Tibial nerve (tissue), 4 donors: ENCODE measurements at regions not wholly inside any gene's neighbourhood (a gene's known extent, or its start where the extent isn't known, plus 50 kb on each side); places are given as distances from the start of the nearest gene placed in this dataset.

Experiments used
- DNase-seq, 2 donors: peaks; one replicate each; pipeline ENCODE4 v3.0.0-alpha.2; 2019; ENCODE audit warnings: low spot score in 2 of 2
- H3K27ac ChIP-seq, 4 donors: fragments of 200-600 bp; sonication (generic) in 3 of 4; one replicate each; pipeline ENCODE4 v1.5.1; 2017 to 2019; ENCODE audit warnings: mild to moderate bottlenecking in 1 of 4
- H3K27me3 ChIP-seq, 2 donors: fragments of 200-600 bp; sonication (generic) in 1 of 2; one replicate each; pipeline versions ENCODE4 v1.5.1 to v1.6.0; 2017 to 2019
- H3K36me3 ChIP-seq, 3 donors: fragments of 200-600 bp; sonication (generic); one replicate each; pipeline ENCODE4 v1.5.1; 2018 to 2019
- H3K4me1 ChIP-seq, 4 donors: fragments of 200-600 bp; sonication (generic) in 3 of 4; one replicate each; pipeline ENCODE4 v1.5.1; 2017 to 2019
- H3K4me3 ChIP-seq, 4 donors: fragments of 200-600 bp; sonication (generic) in 3 of 4; one replicate each; pipeline ENCODE4 v1.5.1; 2017 to 2019; ENCODE audit warnings: mild to moderate bottlenecking in 1 of 4, moderate library complexity in 1 of 4
- H3K9me3 ChIP-seq, 4 donors: fragments of 200-600 bp; sonication (generic) in 3 of 4; one replicate each; pipeline ENCODE4 v1.5.1; 2017 to 2019
- EP300 ChIP-seq, 2 donors: sonication (generic); formaldehyde crosslinking; IDR thresholded peaks; one replicate each; pipeline ENCODE4 v1.6.1; 2017; ENCODE audit warnings: antibody characterized with exemption in 2 of 2, mild to moderate bottlenecking in 1 of 2
- POLR2A ChIP-seq, 2 donors: fragments of 450-650 bp; IDR thresholded peaks; one replicate each; pipeline ENCODE4 v1.6.1; 2017; ENCODE audit warnings: antibody characterized with exemption in 2 of 2, mild to moderate bottlenecking in 2 of 2, moderate library complexity in 2 of 2
- WGBS, 2 donors: methylation state at CpG; one replicate each; pipeline ENCODE4 v1.1.5; 2018; 5-methylcytosine and 5-hydroxymethylcytosine counted together
- TF ChIP-seq, protein P1 (sequence below), 5 experiments: fragments of 200-600 bp in 3 of 5; fragments of 450-650 bp in 2 of 5; sonication (generic) in 3 of 5; IDR thresholded peaks; one replicate each; pipeline ENCODE4 v1.5.1; 2016 to 2019; ENCODE audit warnings: antibody characterized with exemption in 5 of 5, mild to moderate bottlenecking in 3 of 5, moderate library complexity in 2 of 5

DNA sequence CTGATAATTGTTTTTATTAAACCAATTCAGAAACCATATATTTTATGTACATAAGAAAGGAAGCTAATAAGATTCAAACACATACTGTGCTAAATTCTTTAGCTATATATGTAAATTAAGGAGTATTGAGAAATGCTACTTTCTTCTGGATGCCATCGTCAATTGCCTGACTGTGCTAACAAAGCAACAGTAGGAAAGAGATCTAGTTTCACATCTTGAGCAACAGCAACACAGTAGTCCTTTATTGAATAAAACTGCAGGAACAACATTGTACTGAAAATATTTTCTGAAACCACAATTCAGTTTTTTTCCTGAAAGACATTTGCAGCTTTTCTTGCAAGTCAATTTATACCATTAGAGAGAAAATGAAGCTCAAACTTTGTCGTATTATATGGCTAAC lies 1404.9 kb upstream of the SLC39A10 start:
- Histone ChIP-seq H3K9me3 (peaks cover 0 to 3% (median 0%) of the 10 kb centered on the region in 4 donors), H3K4me1 (no peaks in the 10 kb centered on the region), H3K4me3 (no peak overlapping the region), H3K27me3 (no peaks in the 10 kb centered on the region), H3K36me3 (no peaks in the 10 kb centered on the region), H3K27ac (no peak overlapping the region)
- TF ChIP-seq POLR2A (IDR thresholded peaks at IDR 0.05) (no peak), EP300 (IDR thresholded peaks at IDR 0.05) (no peak)
- TF ChIP-seq, protein P1, sequence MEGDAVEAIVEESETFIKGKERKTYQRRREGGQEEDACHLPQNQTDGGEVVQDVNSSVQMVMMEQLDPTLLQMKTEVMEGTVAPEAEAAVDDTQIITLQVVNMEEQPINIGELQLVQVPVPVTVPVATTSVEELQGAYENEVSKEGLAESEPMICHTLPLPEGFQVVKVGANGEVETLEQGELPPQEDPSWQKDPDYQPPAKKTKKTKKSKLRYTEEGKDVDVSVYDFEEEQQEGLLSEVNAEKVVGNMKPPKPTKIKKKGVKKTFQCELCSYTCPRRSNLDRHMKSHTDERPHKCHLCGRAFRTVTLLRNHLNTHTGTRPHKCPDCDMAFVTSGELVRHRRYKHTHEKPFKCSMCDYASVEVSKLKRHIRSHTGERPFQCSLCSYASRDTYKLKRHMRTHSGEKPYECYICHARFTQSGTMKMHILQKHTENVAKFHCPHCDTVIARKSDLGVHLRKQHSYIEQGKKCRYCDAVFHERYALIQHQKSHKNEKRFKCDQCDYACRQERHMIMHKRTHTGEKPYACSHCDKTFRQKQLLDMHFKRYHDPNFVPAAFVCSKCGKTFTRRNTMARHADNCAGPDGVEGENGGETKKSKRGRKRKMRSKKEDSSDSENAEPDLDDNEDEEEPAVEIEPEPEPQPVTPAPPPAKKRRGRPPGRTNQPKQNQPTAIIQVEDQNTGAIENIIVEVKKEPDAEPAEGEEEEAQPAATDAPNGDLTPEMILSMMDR (IDR thresholded peaks at IDR 0.05): no peak
- no peak for DNase-seq
- WGBS, 2 donors: 41 to 49% methylated on average over 2 of the region's 2 CpGs

DNA sequence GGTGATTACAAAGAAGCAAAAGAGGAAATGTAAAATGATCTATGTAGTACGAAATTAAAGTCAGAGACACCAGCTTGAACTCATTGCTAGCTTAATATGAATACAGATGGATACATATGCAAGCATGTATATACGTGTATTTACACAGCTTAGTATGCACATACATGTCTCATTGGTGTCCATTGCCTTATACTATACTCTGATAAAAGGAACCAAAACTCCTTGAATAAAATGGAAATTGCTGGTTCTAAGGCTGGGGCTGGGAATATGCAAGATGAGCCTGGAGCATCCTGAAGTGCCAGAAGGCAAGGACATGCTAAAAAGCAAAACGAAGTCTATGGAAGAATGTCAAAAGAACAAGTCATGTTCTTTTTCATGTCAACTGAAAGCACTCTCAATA lies 1424.4 kb upstream of the SLC39A10 start:
- 62 to 64% methylated on average over 3 of the region's 3 CpGs for WGBS, 2 donors
- H3K9me3 ChIP-seq: no peaks in the 10 kb centered on the region
- DNase-seq: no peak
- no peaks in the 10 kb centered on the region for H3K4me1 ChIP-seq
- TF ChIP-seq POLR2A (IDR thresholded peaks at IDR 0.05) (no peak), EP300 (IDR thresholded peaks at IDR 0.05) (no peak)
- TF ChIP-seq, protein P1 (IDR thresholded peaks at IDR 0.05): no peak
- H3K27ac ChIP-seq: no peak overlapping the region
- no peaks in the 10 kb centered on the region for H3K36me3 ChIP-seq
- no peak overlapping the region for H3K4me3 ChIP-seq
- no peaks in the 10 kb centered on the region for H3K27me3 ChIP-seq

DNA sequence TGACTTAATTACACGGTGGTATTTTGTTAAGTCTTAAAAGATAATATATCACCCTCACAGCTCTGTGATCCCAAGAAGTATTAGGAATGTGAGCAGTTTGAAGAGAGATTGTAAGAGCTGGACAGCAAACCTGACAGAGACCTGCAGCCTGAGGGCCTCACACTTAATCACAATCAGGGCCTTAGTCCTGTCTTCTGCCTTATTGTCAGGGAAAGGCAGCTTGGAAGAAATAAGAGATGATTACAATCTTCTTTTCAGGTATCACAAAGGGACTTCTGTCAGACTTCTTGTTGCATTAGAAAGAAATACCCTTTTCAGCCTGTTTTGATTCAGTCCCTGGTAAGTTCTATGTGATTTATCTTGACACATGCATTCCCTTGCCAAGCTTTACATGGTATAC lies 1433.8 kb upstream of the SLC39A10 start:
- Histone ChIP-seq H3K4me1 (no peaks in the 10 kb centered on the region), H3K27ac (no peak overlapping the region), H3K4me3 (no peak overlapping the region), H3K9me3 (no peaks in the 10 kb centered on the region), H3K36me3 (no peaks in the 10 kb centered on the region), H3K27me3 (no peaks in the 10 kb centered on the region)
- 38 to 58% methylated on average over 1 of the region's 1 CpG for WGBS, 2 donors
- DNase-seq: no peak
- TF ChIP-seq, protein P1 (IDR thresholded peaks at IDR 0.05): no peak
- TF ChIP-seq POLR2A (IDR thresholded peaks at IDR 0.05) (no peak), EP300 (IDR thresholded peaks at IDR 0.05) (no peak)

DNA sequence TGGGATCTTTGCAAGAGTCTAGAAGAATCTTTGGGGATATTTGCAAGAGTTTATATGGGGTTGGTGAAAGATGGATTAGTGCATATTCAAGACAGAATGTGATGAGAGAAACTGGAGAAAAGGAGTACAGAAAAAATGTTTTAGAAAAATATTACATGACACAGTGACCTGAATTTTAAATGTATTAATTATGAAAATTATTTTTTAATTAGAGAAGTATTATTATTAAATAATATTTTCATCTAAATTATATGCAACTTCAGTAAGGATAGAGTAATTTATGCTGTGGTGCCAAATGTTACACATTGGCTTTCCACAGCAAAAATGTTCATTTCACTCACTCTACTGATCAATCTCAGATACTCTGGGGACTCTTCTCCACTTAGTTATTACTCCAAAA lies 1442.8 kb upstream of the SLC39A10 start:
- no peak overlapping the region for H3K27ac ChIP-seq
- H3K36me3 ChIP-seq: no peaks in the 10 kb centered on the region
- no peak for DNase-seq
- TF ChIP-seq EP300 (IDR thresholded peaks at IDR 0.05) (no peak), POLR2A (IDR thresholded peaks at IDR 0.05) (no peak)
- TF ChIP-seq, protein P1 (IDR thresholded peaks at IDR 0.05): no peak
- no peaks in the 10 kb centered on the region for H3K4me1 ChIP-seq
- H3K4me3 ChIP-seq: no peak overlapping the region
- H3K27me3 ChIP-seq: no peaks in the 10 kb centered on the region
- H3K9me3 ChIP-seq: no peaks in the 10 kb centered on the region

DNA sequence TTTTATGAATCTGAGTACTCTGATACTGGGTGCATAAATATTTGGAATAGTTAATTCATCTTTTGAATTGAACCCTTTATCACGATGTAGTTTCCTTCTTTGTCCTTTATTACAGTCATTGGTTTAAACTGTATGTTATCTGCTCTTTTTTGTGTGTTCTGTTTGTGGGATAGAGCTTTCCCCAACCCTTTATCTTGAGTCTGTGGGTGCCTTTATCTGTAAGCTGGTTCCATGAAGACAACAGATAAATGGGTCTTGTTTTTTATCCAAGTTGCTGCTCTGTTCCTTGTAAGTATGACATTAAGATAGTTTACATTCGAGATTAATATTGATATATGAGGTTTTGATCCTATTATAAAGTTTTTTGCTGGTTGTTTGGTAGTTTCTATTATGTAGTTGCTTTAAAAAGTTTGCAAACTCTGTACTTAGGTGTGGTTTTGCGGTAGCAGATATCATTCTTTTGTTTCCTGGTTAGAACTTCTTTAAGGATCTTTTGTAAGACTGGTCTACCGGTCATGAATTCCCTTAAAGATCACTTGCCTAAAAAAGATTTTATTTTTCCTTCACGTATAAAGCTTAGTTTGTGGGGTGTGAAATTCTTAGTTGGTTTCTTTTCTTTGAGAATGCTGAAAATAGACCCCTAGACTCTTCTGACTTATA lies 1451.3 kb upstream of the SLC39A10 start:
- WGBS, 2 donors: 85 to 89% methylated on average over 5 of the region's 5 CpGs
- Histone ChIP-seq H3K4me1 (no peaks in the 10 kb centered on the region), H3K4me3 (no peak overlapping the region), H3K27me3 (no peaks in the 10 kb centered on the region), H3K27ac (no peak overlapping the region), H3K9me3 (peaks cover 0 to 4% (median 1%) of the 10 kb centered on the region in 4 donors), H3K36me3 (no peaks in the 10 kb centered on the region)
- TF ChIP-seq, protein P1 (IDR thresholded peaks at IDR 0.05): no peak
- TF ChIP-seq EP300 (IDR thresholded peaks at IDR 0.05) (no peak), POLR2A (IDR thresholded peaks at IDR 0.05) (no peak)
- no peak for DNase-seq
